ENCODE measurements at regions not wholly inside any gene's neighbourhood (a gene's known extent, or its start where the extent isn't known, plus 50 kb on each side); places are given as distances from the start of the nearest gene placed in this dataset.

- in situ Hi-C loops (cut with HindIII; ENCODE audit: low pct_ligation_motif_present, low pct_unique_long_range_greater_than_20kb, low sequenced_read_pairs): no loop called here
- no peak for DNase-seq
Observed at GRCh38 chr2:200013906-200014305, 58.5 kb downstream of the MAIP1 start.

DNA sequence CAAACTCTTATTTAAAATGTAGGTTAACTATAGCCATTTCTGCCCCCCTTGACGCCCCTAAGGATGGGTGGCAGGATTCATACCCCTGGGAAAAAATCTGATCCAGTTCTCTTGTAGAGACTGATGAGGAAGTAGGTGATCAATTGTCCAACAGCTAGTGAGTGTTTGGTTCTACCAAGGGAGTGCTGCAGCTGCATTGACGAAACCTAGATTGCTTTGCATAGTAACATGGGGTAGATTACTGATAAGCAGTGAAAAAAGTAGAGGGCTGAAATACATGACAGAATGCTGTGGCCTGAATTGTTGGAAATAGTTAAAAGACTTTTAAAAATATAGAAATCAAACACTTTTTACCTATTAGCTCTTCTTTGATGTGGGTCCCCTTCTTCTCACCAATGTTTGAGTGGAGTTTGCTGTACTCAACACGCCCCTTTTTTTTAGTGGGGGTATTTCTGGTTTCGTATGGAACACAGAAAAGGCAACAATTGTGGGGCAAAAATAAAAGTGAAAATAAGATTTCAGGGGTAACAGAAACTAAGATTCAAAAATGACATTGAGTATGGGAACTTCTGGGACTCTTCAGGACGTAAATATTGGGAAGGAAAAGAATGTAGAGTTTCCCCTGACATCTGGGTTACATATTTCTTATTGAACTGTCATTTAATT, 66.2 kb downstream of the MAIP1 start:
- in situ Hi-C loops (cut with HindIII; ENCODE audit: low pct_ligation_motif_present, low pct_unique_long_range_greater_than_20kb, low sequenced_read_pairs): no loop called here
- DNase-seq: no peak

DNA sequence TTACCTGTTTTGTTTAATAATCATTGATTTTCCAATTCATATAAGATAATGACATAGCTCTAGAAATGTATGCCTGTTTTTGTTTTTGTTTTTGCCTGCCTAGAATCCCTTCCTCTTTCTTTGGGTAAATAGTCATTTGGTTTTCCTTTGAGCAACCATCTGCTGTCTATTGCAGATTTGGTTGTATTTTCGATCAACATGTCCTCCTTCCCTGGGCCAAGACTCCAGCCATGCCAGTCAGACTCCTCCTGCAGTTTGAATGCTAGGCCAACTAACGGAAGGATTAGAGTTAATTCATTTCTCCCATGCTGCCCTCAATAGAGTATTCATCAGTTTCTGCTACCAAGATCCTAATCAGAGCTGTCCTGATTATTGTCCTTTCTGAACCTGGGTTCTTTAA, 67.1 kb downstream of the MAIP1 start:
- in situ Hi-C loops (cut with HindIII; ENCODE audit: low pct_ligation_motif_present, low pct_unique_long_range_greater_than_20kb, low sequenced_read_pairs): no loop called here
- no peak for DNase-seq

GRCh38 chr2:200023570-200023969, 68.2 kb downstream of the MAIP1 start:
- no peak for DNase-seq
- in situ Hi-C loops (cut with HindIII; ENCODE audit: low pct_ligation_motif_present, low pct_unique_long_range_greater_than_20kb, low sequenced_read_pairs): no loop called here

GRCh38 chr2:200025717-200026116, 70.3 kb downstream of the MAIP1 start:
- in situ Hi-C loops (cut with HindIII; ENCODE audit: low pct_ligation_motif_present, low pct_unique_long_range_greater_than_20kb, low sequenced_read_pairs): no loop called here
- DNase-seq: no peak

- in situ Hi-C loops (cut with HindIII; ENCODE audit: low pct_ligation_motif_present, low pct_unique_long_range_greater_than_20kb, low sequenced_read_pairs): no loop called here
- no peak for DNase-seq
Observed at GRCh38 chr2:200026332-200027230, 71.2 kb downstream of the MAIP1 start.

DNA sequence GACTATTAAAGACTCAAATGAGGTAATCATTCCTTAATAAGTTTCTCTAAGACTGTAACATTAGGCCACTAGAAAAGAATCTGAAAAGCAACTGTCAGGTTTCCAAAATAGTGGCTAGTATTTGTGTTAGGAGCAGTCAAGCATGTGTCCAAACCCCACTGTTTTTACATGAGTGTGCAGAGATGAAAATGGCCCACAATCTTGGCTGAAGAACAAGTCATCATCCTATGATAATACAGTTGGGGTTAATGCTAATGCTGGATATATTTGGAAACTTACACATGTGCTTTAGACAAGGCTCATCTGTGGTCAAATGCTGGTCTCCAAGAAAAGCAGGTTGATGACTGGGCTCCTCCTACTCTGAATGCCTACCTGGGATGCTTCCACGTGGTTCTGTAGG, 73.6 kb downstream of the MAIP1 start:
- no peak for DNase-seq
- in situ Hi-C loops (cut with HindIII; ENCODE audit: low pct_ligation_motif_present, low pct_unique_long_range_greater_than_20kb, low sequenced_read_pairs): no loop called here

- in situ Hi-C loops (cut with HindIII; ENCODE audit: low pct_ligation_motif_present, low pct_unique_long_range_greater_than_20kb, low sequenced_read_pairs): no loop called here
- no peak for DNase-seq
Observed at GRCh38 chr2:200032895-200033294, 77.5 kb downstream of the MAIP1 start.

DNA sequence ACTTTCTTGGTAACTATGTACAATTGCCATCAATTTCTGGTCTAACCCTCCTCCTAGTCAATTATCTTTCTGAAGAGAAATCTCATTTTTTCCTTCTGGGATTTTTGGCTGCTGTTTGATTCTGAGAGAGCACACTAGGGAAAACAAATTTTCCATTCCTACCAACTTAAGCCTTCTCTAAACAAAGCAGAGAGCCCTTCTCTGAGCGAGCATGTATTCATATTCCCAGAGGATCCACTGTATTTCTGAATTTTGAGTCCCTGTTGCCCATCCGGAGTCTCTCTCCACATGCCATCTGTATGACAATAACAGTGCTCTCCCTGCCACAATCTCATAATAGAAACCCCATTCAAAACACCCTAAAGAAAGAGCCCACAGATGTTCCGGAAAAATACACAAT, 78.5 kb downstream of the MAIP1 start:
- no peak for DNase-seq
- in situ Hi-C loops (cut with HindIII; ENCODE audit: low pct_ligation_motif_present, low pct_unique_long_range_greater_than_20kb, low sequenced_read_pairs): no loop called here

- DNase-seq: no peak
- in situ Hi-C loops (cut with HindIII; ENCODE audit: low pct_ligation_motif_present, low pct_unique_long_range_greater_than_20kb, low sequenced_read_pairs): no loop called here
Observed at GRCh38 chr2:200034816-200035215, 79.4 kb downstream of the MAIP1 start.

DNA sequence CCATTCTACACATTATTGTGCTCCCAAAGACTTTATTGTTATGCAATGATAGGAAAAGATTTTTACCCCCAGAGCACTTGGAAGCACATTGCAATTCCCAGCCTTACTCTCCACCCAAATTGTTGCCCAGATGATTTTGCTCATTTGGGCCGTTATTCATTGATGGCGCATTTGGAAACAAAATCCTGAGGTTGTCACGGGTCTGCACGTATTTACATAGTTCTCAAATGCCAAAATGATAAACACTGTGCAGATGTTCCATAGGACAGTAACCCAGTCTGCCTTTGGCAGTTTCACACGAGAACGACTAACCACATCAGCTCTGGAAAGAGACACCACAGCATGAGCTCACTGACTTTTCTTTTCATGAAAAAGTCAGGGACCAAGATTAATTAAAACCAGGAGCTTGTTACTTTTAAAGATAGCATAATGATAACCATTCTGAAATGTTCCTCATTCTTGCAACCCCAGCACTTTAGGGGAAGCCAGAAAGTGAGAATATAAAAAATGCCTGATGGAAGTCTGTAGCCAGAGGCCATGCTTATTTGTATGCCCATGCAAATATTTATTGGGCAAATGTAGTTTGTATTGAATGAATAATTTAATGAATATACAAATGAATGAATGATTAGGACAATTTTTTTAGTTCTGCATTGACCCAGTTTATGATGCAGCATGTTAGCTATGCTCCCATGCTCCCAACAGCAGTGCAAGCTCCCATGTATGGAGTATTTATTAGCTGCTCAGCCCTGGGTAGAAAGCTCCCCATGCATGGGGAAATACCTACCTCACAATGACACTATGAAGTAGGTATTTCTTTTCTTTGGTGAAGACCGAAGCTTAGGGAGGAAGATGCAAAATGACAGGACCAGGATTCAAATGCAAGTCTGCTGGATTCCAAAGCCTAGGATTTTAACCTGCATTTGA, 84.6 kb downstream of the MAIP1 start:
- in situ Hi-C loops (cut with HindIII; ENCODE audit: low pct_ligation_motif_present, low pct_unique_long_range_greater_than_20kb, low sequenced_read_pairs): no loop called here
- no peak for DNase-seq

GRCh38 chr2:200040831-200041230, 85.4 kb downstream of the MAIP1 start:
- in situ Hi-C loops (cut with HindIII; ENCODE audit: low pct_ligation_motif_present, low pct_unique_long_range_greater_than_20kb, low sequenced_read_pairs): no loop called here
- no peak for DNase-seq

DNA sequence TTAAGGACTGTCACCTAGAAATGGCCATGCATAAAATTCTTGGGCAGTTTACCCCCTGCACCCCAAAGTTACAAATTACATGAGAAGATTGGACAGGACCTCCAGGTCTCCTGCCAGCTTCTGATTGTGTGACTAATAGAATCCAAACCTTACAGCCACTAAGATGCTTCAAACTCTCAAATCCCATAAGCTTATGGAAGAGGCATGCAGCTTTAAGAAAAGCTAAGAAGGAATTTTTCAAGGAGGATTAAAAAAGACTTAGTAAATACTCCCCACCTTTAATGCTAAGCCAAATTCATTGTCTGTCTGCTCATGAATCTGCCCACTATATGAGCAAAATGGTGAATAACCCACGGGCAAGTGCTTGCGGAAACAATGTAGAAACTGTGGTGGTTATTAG, 86.3 kb downstream of the MAIP1 start:
- DNase-seq: no peak
- in situ Hi-C loops (cut with HindIII; ENCODE audit: low pct_ligation_motif_present, low pct_unique_long_range_greater_than_20kb, low sequenced_read_pairs): no loop called here

- DNase-seq: no peak
- in situ Hi-C loops (cut with HindIII; ENCODE audit: low pct_ligation_motif_present, low pct_unique_long_range_greater_than_20kb, low sequenced_read_pairs): no loop called here
Observed at GRCh38 chr2:200042102-200042735, 86.8 kb downstream of the MAIP1 start.

- no peak for DNase-seq
- in situ Hi-C loops (cut with HindIII; ENCODE audit: low pct_ligation_motif_present, low pct_unique_long_range_greater_than_20kb, low sequenced_read_pairs): no loop called here
Observed at GRCh38 chr2:200042944-200043343, 87.6 kb downstream of the MAIP1 start.

- no peak for DNase-seq
- in situ Hi-C loops (cut with HindIII; ENCODE audit: low pct_ligation_motif_present, low pct_unique_long_range_greater_than_20kb, low sequenced_read_pairs): no loop called here
Observed at GRCh38 chr2:200044453-200044852, 89.1 kb downstream of the MAIP1 start.

DNA sequence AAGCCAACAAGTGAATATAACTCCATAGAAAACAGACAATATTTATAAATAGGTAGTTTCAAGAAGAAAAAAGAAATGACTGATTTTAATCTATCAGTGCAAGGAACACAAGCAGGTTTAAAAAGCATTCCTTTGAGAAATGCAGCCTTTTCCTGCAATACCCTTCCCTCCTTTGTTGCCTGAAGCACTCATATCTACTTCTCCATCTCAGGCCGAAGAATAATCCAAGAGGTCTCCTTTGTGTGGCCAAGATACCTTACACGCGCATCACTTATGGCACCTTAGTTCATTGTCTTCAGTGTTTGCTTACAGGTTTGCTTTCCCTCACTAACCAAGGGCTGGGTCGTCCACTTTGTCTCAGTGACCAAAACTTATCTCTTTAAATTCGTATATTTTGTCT, 93.0 kb downstream of the MAIP1 start:
- DNase-seq: no peak
- in situ Hi-C loops (cut with HindIII; ENCODE audit: low pct_ligation_motif_present, low pct_unique_long_range_greater_than_20kb, low sequenced_read_pairs): no loop called here

GRCh38 chr2:200049086-200049485, 93.7 kb downstream of the MAIP1 start:
- DNase-seq: no peak
- in situ Hi-C loops (cut with HindIII; ENCODE audit: low pct_ligation_motif_present, low pct_unique_long_range_greater_than_20kb, low sequenced_read_pairs): no loop called here

Measured in ACHN (cell line).